Liver (tissue), 8 donors: ENCODE measurements at regions not wholly inside any gene's neighbourhood (a gene's known extent, or its start where the extent isn't known, plus 50 kb on each side); places are given as distances from the start of the nearest gene placed in this dataset.

ENCODE experiments used
- DNase-seq: peaks from one replicate; pipeline ENCODE4 v3.0.0-alpha.2; 2017; ENCODE audit warnings: low spot score
- H3K27ac ChIP-seq, 2 donors: one replicate each; pipeline ENCODE4 v1.7.0; 2013; ENCODE audit warnings: inconsistent platforms in 2 of 2, low read length in 2 of 2, control low read depth in 1 of 2, low read depth in 1 of 2, mild to moderate bottlenecking in 1 of 2
- H3K27me3 ChIP-seq, 4 donors: one replicate each; pipeline versions ENCODE4 v1.6.1 to v1.7.0; 2013; ENCODE audit warnings: low read length in 3 of 4, inconsistent platforms in 1 of 4, mild to moderate bottlenecking in 1 of 4, moderate library complexity in 1 of 4; ENCODE audit not compliant: control insufficient read depth in 4 of 4, insufficient read depth in 4 of 4
- H3K36me3 ChIP-seq, 4 donors: one replicate each; pipeline versions ENCODE4 v1.6.1 to v1.7.0; 2013; ENCODE audit warnings: low read length in 3 of 4, mild to moderate bottlenecking in 3 of 4, low read depth in 1 of 4, moderate library complexity in 1 of 4; ENCODE audit not compliant: control insufficient read depth in 4 of 4, insufficient read depth in 3 of 4
- H3K4me1 ChIP-seq, 4 donors: one replicate each; pipeline versions ENCODE4 v1.6.1 to v1.7.0; 2013; ENCODE audit warnings: low read length in 3 of 4, mild to moderate bottlenecking in 3 of 4, moderate library complexity in 1 of 4; ENCODE audit not compliant: control insufficient read depth in 4 of 4, insufficient read depth in 4 of 4
- H3K4me3 ChIP-seq, 3 donors: one replicate each; pipeline versions ENCODE4 v1.6.1 to v1.7.0; 2013; ENCODE audit warnings: low read length in 3 of 3, control low read depth in 1 of 3, low read depth in 1 of 3, mild to moderate bottlenecking in 1 of 3
- H3K9ac ChIP-seq, 2 donors: one replicate each; pipeline ENCODE4 v1.7.0; 2013; ENCODE audit warnings: low read length in 2 of 2, mild to moderate bottlenecking in 2 of 2, moderate library complexity in 2 of 2, control low read depth in 1 of 2, low read depth in 1 of 2
- H3K9me3 ChIP-seq, 4 donors: one replicate each; pipeline versions ENCODE4 v1.6.1 to v1.7.0; 2013; ENCODE audit warnings: low read length in 3 of 4; ENCODE audit not compliant: control insufficient read depth in 4 of 4
- ATF3 ChIP-seq: IDR thresholded peaks from 2 replicates; pipeline ENCODE4 v1.6.1; 2016; ENCODE audit warnings: antibody characterized with exemption
- CTCF ChIP-seq: fragments of 150-350 bp; IDR thresholded peaks from 2 replicates; pipeline ENCODE4 v1.5.1; 2017; ENCODE audit warnings: improper control_type of control experiment, low read depth, low read length; ENCODE audit not compliant: missing input control
- EGR1 ChIP-seq, 2 donors: IDR thresholded peaks; 2 replicates each; pipeline ENCODE4 v1.6.1; 2016 to 2018; ENCODE audit warnings: antibody characterized with exemption in 2 of 2, low read depth in 2 of 2
- FOXA1 ChIP-seq: IDR thresholded peaks from 2 replicates; pipeline ENCODE4 v1.6.1; 2016; ENCODE audit warnings: antibody characterized with exemption
- FOXA2 ChIP-seq: IDR thresholded peaks from 2 replicates; pipeline ENCODE4 v1.6.1; 2016; ENCODE audit warnings: antibody characterized with exemption
- GABPA ChIP-seq, 2 donors: IDR thresholded peaks in 1 of 2; conservative IDR thresholded peaks in 1 of 2; 2 replicates each; pipeline ENCODE4 v1.6.1; 2016; ENCODE audit warnings: antibody characterized with exemption in 2 of 2, mild to moderate bottlenecking in 1 of 2, moderate library complexity in 1 of 2
- HNF4A ChIP-seq, 2 donors: conservative IDR thresholded peaks; 2 replicates each; pipeline ENCODE4 v1.6.1; 2016; ENCODE audit warnings: antibody characterized with exemption in 2 of 2, mild to moderate bottlenecking in 2 of 2
- HNF4G ChIP-seq: IDR thresholded peaks from 2 replicates; pipeline ENCODE4 v1.6.1; 2016; ENCODE audit warnings: antibody characterized with exemption
- JUND ChIP-seq, 2 donors: IDR thresholded peaks; 2 replicates each; pipeline ENCODE4 v1.6.1; 2016; ENCODE audit warnings: antibody characterized with exemption in 2 of 2
- MAX ChIP-seq: IDR thresholded peaks from 2 replicates; pipeline ENCODE4 v1.6.1; 2016; ENCODE audit warnings: antibody characterized with exemption
- NR2F2 ChIP-seq: IDR thresholded peaks from 2 replicates; pipeline ENCODE4 v1.6.1; 2016; ENCODE audit warnings: antibody characterized with exemption
- RAD21 ChIP-seq, 2 donors: IDR thresholded peaks; 2 replicates each; pipeline ENCODE4 v1.6.1; 2016; ENCODE audit warnings: antibody characterized with exemption in 2 of 2, mild to moderate bottlenecking in 2 of 2
- REST ChIP-seq: IDR thresholded peaks from 2 replicates; pipeline ENCODE4 v1.6.1; 2016; ENCODE audit warnings: antibody characterized with exemption, mild to moderate bottlenecking
- RXRA ChIP-seq, 2 donors: IDR thresholded peaks; 2 replicates each; pipeline ENCODE4 v1.6.1; 2017 to 2018; ENCODE audit warnings: antibody characterized with exemption in 2 of 2, mild to moderate bottlenecking in 1 of 2
- SP1 ChIP-seq: IDR thresholded peaks from 2 replicates; pipeline ENCODE4 v1.6.1; 2018; ENCODE audit warnings: antibody characterized with exemption, mild to moderate bottlenecking
- TAF1 ChIP-seq: conservative IDR thresholded peaks from 2 replicates; pipeline ENCODE4 v1.6.1; 2016; ENCODE audit warnings: antibody characterized with exemption, mild to moderate bottlenecking
- YY1 ChIP-seq: IDR thresholded peaks from 2 replicates; pipeline ENCODE4 v1.6.1; 2016; ENCODE audit warnings: antibody characterized with exemption, mild to moderate bottlenecking
- ZBTB33 ChIP-seq: IDR thresholded peaks from 2 replicates; pipeline ENCODE4 v1.6.1; 2016; ENCODE audit warnings: antibody characterized with exemption
- WGBS: extraction: QIAGEN DNeasy Blood & Tissue Kit; methylation state at CpG from one replicate; pipeline ENCODE4 v1.1.7; 2013; 5-methylcytosine and 5-hydroxymethylcytosine counted together
- donor health status: healthy.
- donor health status: healthy.
- donor health status: healthy.
- donor health status: healthy.
- donor health status: healthy.

- Histone ChIP-seq H3K36me3 (no peaks in the 10 kb centered on the region), H3K9me3 (peaks cover 0 to 13% (median 2%) of the 10 kb centered on the region in 4 donors), H3K27ac (no peak overlapping the region), H3K4me3 (no peak overlapping the region), H3K27me3 (no peaks in the 10 kb centered on the region), H3K4me1 (peaks cover 0 to 7% (median 0%) of the 10 kb centered on the region in 4 donors), H3K9ac (no peak overlapping the region)
- 79% methylated on average over 2 of the region's 2 CpGs for WGBS
- TF ChIP-seq HNF4A (conservative IDR thresholded peaks at IDR 0.05) (no peak), REST (no peak), NR2F2 (no peak), FOXA2 (no peak), ATF3 (no peak), YY1 (no peak), FOXA1 (no peak), JUND (IDR thresholded peaks at IDR 0.05) (no peak), RXRA (IDR thresholded peaks at IDR 0.05) (no peak), SP1 (no peak), MAX (no peak), TAF1 (no peak), GABPA (IDR thresholded peaks at IDR 0.05 in 1 of 2, conservative IDR thresholded peaks at IDR 0.05 in 1 of 2) (no peak), HNF4G (no peak), CTCF (no peak), EGR1 (IDR thresholded peaks at IDR 0.05; ENCODE audit: low read depth in 2 of 2) (no peak), RAD21 (IDR thresholded peaks at IDR 0.05) (no peak), ZBTB33 (no peak)
- no peak for DNase-seq
These were observed 145.7 kb downstream of the AHR start for GRCh38 chr7:17444151-17444550.
